Prostate gland (tissue), 2 donors: ENCODE measurements at regions not wholly inside any gene's neighbourhood (a gene's known extent, or its start where the extent isn't known, plus 50 kb on each side); places are given as distances from the start of the nearest gene placed in this dataset.

Source experiments
- CTCF ChIP-seq, 4 experiments: fragments of 200-600 bp in 2 of 4; fragments of 450-650 bp in 2 of 4; sonication (generic) in 2 of 4; IDR thresholded peaks; 1 replicate in 3 of 4; 2 replicates in 1 of 4; pipeline ENCODE4 v1.5.1; 2016 to 2019; ENCODE audit warnings: antibody characterized with exemption in 4 of 4, mild to moderate bottlenecking in 2 of 4, moderate library complexity in 2 of 4
- POLR2A ChIP-seq: fragments of 450-650 bp; IDR thresholded peaks from one replicate; pipeline ENCODE4 v1.6.1; 2016; ENCODE audit warnings: antibody characterized with exemption, mild to moderate bottlenecking

DNA sequence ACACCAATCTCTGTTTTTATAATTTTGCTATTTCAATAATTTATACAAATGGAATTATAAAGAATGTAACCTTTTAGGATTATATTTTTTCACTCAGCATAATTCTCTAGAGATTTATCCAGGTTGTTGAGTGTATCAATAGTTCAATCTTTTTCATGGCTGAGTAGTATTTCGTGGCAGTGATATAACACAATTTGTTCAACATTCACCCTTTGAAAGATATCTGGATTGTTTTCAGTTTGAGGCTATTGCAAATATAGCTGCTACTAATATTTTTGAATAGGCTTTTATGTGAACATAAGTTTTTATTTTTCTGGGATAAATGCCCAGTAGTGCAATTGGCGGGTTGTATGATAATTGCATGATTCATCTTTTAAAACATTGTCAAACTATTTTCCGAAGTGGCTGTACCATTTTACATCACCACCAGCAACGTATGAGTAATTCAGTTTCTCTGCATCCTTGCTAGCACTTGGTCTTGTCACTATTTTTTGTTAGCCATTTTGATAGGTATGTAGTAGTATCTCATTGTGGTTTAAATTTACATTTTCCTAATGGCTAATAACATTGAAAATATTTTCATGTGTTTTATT, 55.6 kb upstream of the ABCD3 start:
- TF ChIP-seq CTCF (IDR thresholded peaks at IDR 0.05), result no peak
- no peak for TF ChIP-seq POLR2A
